ENCODE measurements at regions not wholly inside any gene's neighbourhood (a gene's known extent, or its start where the extent isn't known, plus 50 kb on each side); places are given as distances from the start of the nearest gene placed in this dataset.

- Histone ChIP-seq H3K79me2 (ENCODE audit: control insufficient read depth, insufficient read depth, low read length) (no peaks in the 10 kb centered on the region), H2AFZ (ENCODE audit: low read length) (no peak overlapping the region), H3K27ac (ENCODE audit: insufficient read depth, low read length) (no peak overlapping the region), H3K4me3 (replicated peaks in 1 of 4; ENCODE audit: control extremely low read depth in 1 of 4, insufficient read depth in 1 of 4, low read depth in 3 of 4, low read length in 4 of 4) (no peak overlapping the region), H3K36me3 (ENCODE audit: control insufficient read depth, insufficient read depth, low read length) (no peaks in the 10 kb centered on the region), H3K9me3 (ENCODE audit: control insufficient read depth, insufficient read depth, low read depth, low read length) (no peaks in the 10 kb centered on the region), H3K9ac (ENCODE audit: insufficient read depth, low read length) (no peak overlapping the region), H4K20me1 (ENCODE audit: control insufficient read depth, extremely low read depth, insufficient read depth, low read length) (no peaks in the 10 kb centered on the region), H3K4me2 (ENCODE audit: extremely low read depth, insufficient read depth, low read length) (no peak overlapping the region), H3K4me1 (ENCODE audit: control insufficient read depth, extremely low read depth, insufficient read depth, low read length) (no peaks in the 10 kb centered on the region), H3K27me3 (ENCODE audit: control insufficient read depth, insufficient read depth, low read length) (no peaks in the 10 kb centered on the region)
- DNase-seq (ENCODE audit: low read depth in 2 of 2), result no peak
- no peak for TF ChIP-seq EZH2 (IDR thresholded peaks at IDR 0.05; ENCODE audit: low read length, missing control alignments)
- TF ChIP-seq, protein P1, sequence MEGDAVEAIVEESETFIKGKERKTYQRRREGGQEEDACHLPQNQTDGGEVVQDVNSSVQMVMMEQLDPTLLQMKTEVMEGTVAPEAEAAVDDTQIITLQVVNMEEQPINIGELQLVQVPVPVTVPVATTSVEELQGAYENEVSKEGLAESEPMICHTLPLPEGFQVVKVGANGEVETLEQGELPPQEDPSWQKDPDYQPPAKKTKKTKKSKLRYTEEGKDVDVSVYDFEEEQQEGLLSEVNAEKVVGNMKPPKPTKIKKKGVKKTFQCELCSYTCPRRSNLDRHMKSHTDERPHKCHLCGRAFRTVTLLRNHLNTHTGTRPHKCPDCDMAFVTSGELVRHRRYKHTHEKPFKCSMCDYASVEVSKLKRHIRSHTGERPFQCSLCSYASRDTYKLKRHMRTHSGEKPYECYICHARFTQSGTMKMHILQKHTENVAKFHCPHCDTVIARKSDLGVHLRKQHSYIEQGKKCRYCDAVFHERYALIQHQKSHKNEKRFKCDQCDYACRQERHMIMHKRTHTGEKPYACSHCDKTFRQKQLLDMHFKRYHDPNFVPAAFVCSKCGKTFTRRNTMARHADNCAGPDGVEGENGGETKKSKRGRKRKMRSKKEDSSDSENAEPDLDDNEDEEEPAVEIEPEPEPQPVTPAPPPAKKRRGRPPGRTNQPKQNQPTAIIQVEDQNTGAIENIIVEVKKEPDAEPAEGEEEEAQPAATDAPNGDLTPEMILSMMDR (conservative IDR thresholded peaks at IDR 0.05 in 1 of 2, IDR thresholded peaks at IDR 0.05 in 1 of 2; ENCODE audit: low read depth in 1 of 2, low read length in 2 of 2), result no peak
Measured at GRCh38 chr12:85720308-85721033, 115.7 kb downstream of the RASSF9 start.

GRCh38 chr12:85725991-85726390, 110.2 kb downstream of the RASSF9 start:
- no peak overlapping the region for H3K4me2 ChIP-seq (ENCODE audit: extremely low read depth, insufficient read depth, low read length)
- no peak overlapping the region for H3K4me3 ChIP-seq (replicated peaks in 1 of 4; ENCODE audit: control extremely low read depth in 1 of 4, insufficient read depth in 1 of 4, low read depth in 3 of 4, low read length in 4 of 4)
- H3K36me3 ChIP-seq (ENCODE audit: control insufficient read depth, insufficient read depth, low read length), result no peaks in the 10 kb centered on the region
- H2AFZ ChIP-seq (ENCODE audit: low read length), result no peak overlapping the region
- H4K20me1 ChIP-seq (ENCODE audit: control insufficient read depth, extremely low read depth, insufficient read depth, low read length), result no peaks in the 10 kb centered on the region
- H3K9me3 ChIP-seq (ENCODE audit: control insufficient read depth, insufficient read depth, low read depth, low read length), result no peaks in the 10 kb centered on the region
- no peaks in the 10 kb centered on the region for H3K27me3 ChIP-seq (ENCODE audit: control insufficient read depth, insufficient read depth, low read length)
- DNase-seq (ENCODE audit: low read depth in 2 of 2), result peak; percentile 3 to 6
- no peaks in the 10 kb centered on the region for H3K79me2 ChIP-seq (ENCODE audit: control insufficient read depth, insufficient read depth, low read length)
- TF ChIP-seq, protein P1 (conservative IDR thresholded peaks at IDR 0.05 in 1 of 2, IDR thresholded peaks at IDR 0.05 in 1 of 2; ENCODE audit: low read depth in 1 of 2, low read length in 2 of 2), result no peak
- TF ChIP-seq EZH2 (IDR thresholded peaks at IDR 0.05; ENCODE audit: low read length, missing control alignments), result no peak
- no peak overlapping the region for H3K9ac ChIP-seq (ENCODE audit: insufficient read depth, low read length)
- no peak overlapping the region for H3K27ac ChIP-seq (ENCODE audit: insufficient read depth, low read length)
- no peaks in the 10 kb centered on the region for H3K4me1 ChIP-seq (ENCODE audit: control insufficient read depth, extremely low read depth, insufficient read depth, low read length)

- no peak overlapping the region for H3K9ac ChIP-seq (ENCODE audit: insufficient read depth, low read length)
- H3K4me3 ChIP-seq (replicated peaks in 1 of 4; ENCODE audit: control extremely low read depth in 1 of 4, insufficient read depth in 1 of 4, low read depth in 3 of 4, low read length in 4 of 4), result no peak overlapping the region
- H3K36me3 ChIP-seq (ENCODE audit: control insufficient read depth, insufficient read depth, low read length), result no peaks in the 10 kb centered on the region
- no peaks in the 10 kb centered on the region for H3K4me1 ChIP-seq (ENCODE audit: control insufficient read depth, extremely low read depth, insufficient read depth, low read length)
- H3K27ac ChIP-seq (ENCODE audit: insufficient read depth, low read length), result no peak overlapping the region
- DNase-seq (ENCODE audit: low read depth in 2 of 2), result peak; percentile 25 to 47
- H3K9me3 ChIP-seq (ENCODE audit: control insufficient read depth, insufficient read depth, low read depth, low read length), result no peaks in the 10 kb centered on the region
- H3K4me2 ChIP-seq (ENCODE audit: extremely low read depth, insufficient read depth, low read length), result no peak overlapping the region
- H2AFZ ChIP-seq (ENCODE audit: low read length), result no peak overlapping the region
- H4K20me1 ChIP-seq (ENCODE audit: control insufficient read depth, extremely low read depth, insufficient read depth, low read length), result no peaks in the 10 kb centered on the region
- TF ChIP-seq EZH2 (IDR thresholded peaks at IDR 0.05; ENCODE audit: low read length, missing control alignments), result no peak
- TF ChIP-seq, protein P1 (conservative IDR thresholded peaks at IDR 0.05 in 1 of 2, IDR thresholded peaks at IDR 0.05 in 1 of 2; ENCODE audit: low read depth in 1 of 2, low read length in 2 of 2), result no peak
- no peaks in the 10 kb centered on the region for H3K27me3 ChIP-seq (ENCODE audit: control insufficient read depth, insufficient read depth, low read length)
- H3K79me2 ChIP-seq (ENCODE audit: control insufficient read depth, insufficient read depth, low read length), result no peaks in the 10 kb centered on the region
Measured at GRCh38 chr12:85733221-85733840, 102.9 kb downstream of the RASSF9 start.
